OCI-LY3 (cell line): ENCODE measurements at regions not wholly inside any gene's neighbourhood (a gene's known extent, or its start where the extent isn't known, plus 50 kb on each side); places are given as distances from the start of the nearest gene placed in this dataset.

ENCODE experiments used
- H2AFZ ChIP-seq: fragments of 200-600, 300-600 bp; shearing (Covaris generic); 2 replicates; pipeline ENCODE4 v1.6.0; 2014; ENCODE audit warnings: antibody characterized with exemption, low read depth, low read length
- H3K27ac ChIP-seq: fragments of 200-600, 300-600 bp; sonication (generic); 2 replicates; pipeline ENCODE4 v1.5.1; 2014; ENCODE audit warnings: mild to moderate bottlenecking, low read length, moderate library complexity, mixed read lengths
- H3K27me3 ChIP-seq: fragments of 200-600, 300-600 bp; sonication (generic); 2 replicates; pipeline ENCODE4 v1.6.1; 2014; ENCODE audit warnings: low read depth, low read length, mixed read lengths
- H3K36me3 ChIP-seq: fragments of 200-600, 300-600 bp; sonication (generic); replicated peaks from 2 replicates; pipeline ENCODE3; 2014; ENCODE audit warnings: low read depth, low read length, mixed read lengths
- H3K4me1 ChIP-seq: fragments of 300-600, 200-600 bp; sonication (generic); 2 replicates; pipeline ENCODE4 v1.6.1; 2014; ENCODE audit warnings: low read length, mixed read lengths
- H3K4me2 ChIP-seq: fragments of 200-600, 300-600 bp; sonication (generic); 2 replicates; pipeline ENCODE4 v1.6.1; 2014; ENCODE audit warnings: low read length, mixed read lengths
- H3K4me3 ChIP-seq: fragments of 300-600, 200-600 bp; sonication (generic); 2 replicates; pipeline ENCODE4 v1.5.1; 2014; ENCODE audit warnings: antibody characterized with exemption, mild to moderate bottlenecking, low read length, moderate library complexity
- H3K79me2 ChIP-seq: fragments of 300-600, 200-600 bp; shearing (Covaris generic); 2 replicates; pipeline ENCODE4 v1.6.1; 2014; ENCODE audit warnings: mild to moderate bottlenecking, low read length, mixed read lengths
- H3K9ac ChIP-seq: fragments of 300-600, 200-600 bp; shearing (Covaris generic); 2 replicates; pipeline ENCODE4 v1.6.0; 2014; ENCODE audit warnings: mild to moderate bottlenecking, low read length, moderate library complexity
- H3K9me3 ChIP-seq: fragments of 200-600, 300-600 bp; shearing (Covaris generic); 2 replicates; pipeline ENCODE4 v1.6.1; 2014; ENCODE audit warnings: low read length, mixed read lengths; ENCODE audit not compliant: insufficient read depth
- H4K20me1 ChIP-seq: fragments of 200-600, 300-600 bp; sonication (generic); 2 replicates; pipeline ENCODE4 v1.6.1; 2016; ENCODE audit warnings: low read length, mixed read lengths; ENCODE audit not compliant: insufficient read depth
- CTCF ChIP-seq: fragments of 200-600, 300-600 bp; sonication (generic); IDR thresholded peaks from 2 replicates; pipeline ENCODE4 v1.5.1; 2014; ENCODE audit warnings: antibody characterized with exemption, low read length, low read depth
- EZH2phosphoT487 ChIP-seq: fragments of 200-600 bp; shearing (Covaris generic); IDR thresholded peaks from 2 replicates; pipeline ENCODE4 v1.6.1; 2018; ENCODE audit warnings: antibody characterized with exemption, mixed run types, low read depth

- TF ChIP-seq CTCF (no peak), EZH2phosphoT487 (no peak)
- Histone ChIP-seq H3K9ac (no peak overlapping the region), H3K79me2 (no peaks in the 10 kb centered on the region), H3K4me2 (no peak overlapping the region), H2AFZ (no peak overlapping the region), H3K9me3 (no peaks in the 10 kb centered on the region), H4K20me1 (no peaks in the 10 kb centered on the region), H3K27ac (no peak overlapping the region), H3K4me1 (no peaks in the 10 kb centered on the region), H3K4me3 (no peak overlapping the region), H3K27me3 (no peaks in the 10 kb centered on the region), H3K36me3 (no peaks in the 10 kb centered on the region)
Measured at GRCh38 chr15:53840681-53841080, 81.2 kb upstream of the WDR72 start.

- H2AFZ ChIP-seq, result no peak overlapping the region
- H3K27me3 ChIP-seq, result no peaks in the 10 kb centered on the region
- no peak overlapping the region for H3K27ac ChIP-seq
- no peak overlapping the region for H3K9ac ChIP-seq
- no peaks in the 10 kb centered on the region for H3K4me1 ChIP-seq
- no peaks in the 10 kb centered on the region for H3K9me3 ChIP-seq
- H3K36me3 ChIP-seq, result no peaks in the 10 kb centered on the region
- H4K20me1 ChIP-seq, result no peaks in the 10 kb centered on the region
- no peak overlapping the region for H3K4me3 ChIP-seq
- no peaks in the 10 kb centered on the region for H3K79me2 ChIP-seq
- TF ChIP-seq CTCF, result no peak
- TF ChIP-seq EZH2phosphoT487, result no peak
- no peak overlapping the region for H3K4me2 ChIP-seq
Measured at GRCh38 chr15:53837263-53837662, 77.8 kb upstream of the WDR72 start.

- Histone ChIP-seq H3K4me3 (no peak overlapping the region), H3K27ac (no peak overlapping the region), H3K27me3 (no peaks in the 10 kb centered on the region), H3K4me1 (no peaks in the 10 kb centered on the region), H3K4me2 (no peak overlapping the region), H2AFZ (no peak overlapping the region), H3K9me3 (no peaks in the 10 kb centered on the region), H3K79me2 (no peaks in the 10 kb centered on the region), H4K20me1 (no peaks in the 10 kb centered on the region), H3K9ac (no peak overlapping the region), H3K36me3 (no peaks in the 10 kb centered on the region)
- TF ChIP-seq EZH2phosphoT487 (no peak), CTCF (no peak)
Measured at GRCh38 chr15:53836618-53837017, 77.2 kb upstream of the WDR72 start.

- H3K9ac ChIP-seq, result no peak overlapping the region
- no peaks in the 10 kb centered on the region for H3K27me3 ChIP-seq
- H3K9me3 ChIP-seq, result no peaks in the 10 kb centered on the region
- TF ChIP-seq CTCF, result no peak
- TF ChIP-seq EZH2phosphoT487, result no peak
- no peaks in the 10 kb centered on the region for H3K36me3 ChIP-seq
- H3K4me1 ChIP-seq, result no peaks in the 10 kb centered on the region
- no peak overlapping the region for H3K4me3 ChIP-seq
- H4K20me1 ChIP-seq, result no peaks in the 10 kb centered on the region
- no peak overlapping the region for H3K27ac ChIP-seq
- H2AFZ ChIP-seq, result no peak overlapping the region
- H3K4me2 ChIP-seq, result no peak overlapping the region
- no peaks in the 10 kb centered on the region for H3K79me2 ChIP-seq
Measured at GRCh38 chr15:53835309-53835708, 75.8 kb upstream of the WDR72 start.
